Vagina (tissue), 2 donors: ENCODE measurements at regions not wholly inside any gene's neighbourhood (a gene's known extent, or its start where the extent isn't known, plus 50 kb on each side); places are given as distances from the start of the nearest gene placed in this dataset.

Source experiments
- CTCF ChIP-seq, 3 experiments: fragments of 450-650 bp in 2 of 3; fragments of 200-600 bp in 1 of 3; sonication (generic) in 1 of 3; IDR thresholded peaks; one replicate each; pipeline ENCODE4 v1.5.1; 2017 to 2019; ENCODE audit warnings: antibody characterized with exemption in 3 of 3, mild to moderate bottlenecking in 2 of 3, moderate library complexity in 2 of 3
- POLR2A ChIP-seq, 2 donors: fragments of 450-650 bp; IDR thresholded peaks; one replicate each; pipeline ENCODE4 v1.6.1; 2017; ENCODE audit warnings: antibody characterized with exemption in 2 of 2, mild to moderate bottlenecking in 2 of 2, moderate library complexity in 2 of 2
- POLR2AphosphoS5 ChIP-seq, 2 donors: sonication (generic); formaldehyde crosslinking; IDR thresholded peaks; one replicate each; pipeline ENCODE4 v1.9.0; 2017; ENCODE audit warnings: antibody characterized with exemption in 2 of 2, mild to moderate bottlenecking in 2 of 2, low read depth in 1 of 2; ENCODE audit not compliant: insufficient read depth in 1 of 2

- no peak for TF ChIP-seq CTCF (IDR thresholded peaks at IDR 0.05)
- no peak for TF ChIP-seq POLR2AphosphoS5 (IDR thresholded peaks at IDR 0.05; ENCODE audit: insufficient read depth in 1 of 2, low read depth in 1 of 2)
- TF ChIP-seq POLR2A (IDR thresholded peaks at IDR 0.05) = no peak
Observed at GRCh38 chr2:128660836-128661235, 342.2 kb upstream of the HS6ST1 start.
